ENCODE measurements at regions not wholly inside any gene's neighbourhood (a gene's known extent, or its start where the extent isn't known, plus 50 kb on each side); places are given as distances from the start of the nearest gene placed in this dataset.

GRCh38 chr2:204108330-204108751 lies 171.8 kb downstream of the ICOS start:
- TF ChIP-seq POLR2A (IDR thresholded peaks at IDR 0.05; ENCODE audit: insufficient read depth in 1 of 2, low read depth in 2 of 2, low read length in 2 of 2) (no peak), ZNF30 (CRISPR knock-in tag; IDR thresholded peaks at IDR 0.05) (no peak), TARDBP (CRISPR knock-in tag; IDR thresholded peaks at IDR 0.05) (no peak), CTCF (CRISPR knock-in tag; IDR thresholded peaks at IDR 0.05) (peak; percentile 52), ZNF274 (CRISPR knock-in tag; IDR thresholded peaks at IDR 0.05) (no peak), ZNF121 (CRISPR knock-in tag; IDR thresholded peaks at IDR 0.05) (no peak), THAP9 (CRISPR knock-in tag; IDR thresholded peaks at IDR 0.05; ENCODE audit: borderline replicate concordance) (no peak), ZNF724P (CRISPR knock-in tag; IDR thresholded peaks at IDR 0.05; ENCODE audit: borderline replicate concordance) (no peak), ATF2 (CRISPR knock-in tag; IDR thresholded peaks at IDR 0.05) (no peak), TAF1 (CRISPR knock-in tag; IDR thresholded peaks at IDR 0.05) (no peak), EED (CRISPR knock-in tag; IDR thresholded peaks at IDR 0.05) (no peak), ZHX1 (CRISPR knock-in tag; IDR thresholded peaks at IDR 0.05; ENCODE audit: low read depth) (no peak)
